ENCODE measurements at regions not wholly inside any gene's neighbourhood (a gene's known extent, or its start where the extent isn't known, plus 50 kb on each side); places are given as distances from the start of the nearest gene placed in this dataset.

DNA sequence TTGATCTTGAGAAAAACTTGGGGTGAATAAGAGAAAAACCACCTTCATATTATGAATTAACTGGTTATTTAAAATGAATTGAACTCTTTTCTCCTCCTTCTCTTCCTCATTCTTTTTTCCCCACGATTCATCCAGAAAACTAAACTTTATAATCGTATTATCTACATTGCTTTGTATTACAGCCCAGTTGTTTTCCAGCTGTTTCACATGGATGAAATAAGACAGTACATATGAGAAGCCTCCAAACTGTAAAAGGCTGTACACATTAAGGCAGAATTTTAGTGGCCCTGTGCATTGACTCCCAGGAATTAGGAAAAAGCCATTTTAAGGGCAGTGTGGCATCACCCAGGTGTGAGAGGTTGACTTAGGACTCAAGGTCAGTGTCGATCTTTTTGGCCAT is 80.3 kb upstream of the PGBD5 start:
- no peak for TF ChIP-seq EZH2phosphoT487 (IDR thresholded peaks at IDR 0.05; ENCODE audit: borderline replicate concordance, low read depth)
- no peak for TF ChIP-seq SIN3A (IDR thresholded peaks at IDR 0.05; ENCODE audit: borderline replicate concordance, low read depth, low read length)
- TF ChIP-seq POLR2AphosphoS5 (IDR thresholded peaks at IDR 0.05; ENCODE audit: low read depth, low read length) = no peak
- no peak for TF ChIP-seq MXI1 (IDR thresholded peaks at IDR 0.05; ENCODE audit: low read depth, low read length)
- TF ChIP-seq CHD2 (IDR thresholded peaks at IDR 0.05; ENCODE audit: low read length, partially characterized antibody) = no peak
- TF ChIP-seq, protein P1, sequence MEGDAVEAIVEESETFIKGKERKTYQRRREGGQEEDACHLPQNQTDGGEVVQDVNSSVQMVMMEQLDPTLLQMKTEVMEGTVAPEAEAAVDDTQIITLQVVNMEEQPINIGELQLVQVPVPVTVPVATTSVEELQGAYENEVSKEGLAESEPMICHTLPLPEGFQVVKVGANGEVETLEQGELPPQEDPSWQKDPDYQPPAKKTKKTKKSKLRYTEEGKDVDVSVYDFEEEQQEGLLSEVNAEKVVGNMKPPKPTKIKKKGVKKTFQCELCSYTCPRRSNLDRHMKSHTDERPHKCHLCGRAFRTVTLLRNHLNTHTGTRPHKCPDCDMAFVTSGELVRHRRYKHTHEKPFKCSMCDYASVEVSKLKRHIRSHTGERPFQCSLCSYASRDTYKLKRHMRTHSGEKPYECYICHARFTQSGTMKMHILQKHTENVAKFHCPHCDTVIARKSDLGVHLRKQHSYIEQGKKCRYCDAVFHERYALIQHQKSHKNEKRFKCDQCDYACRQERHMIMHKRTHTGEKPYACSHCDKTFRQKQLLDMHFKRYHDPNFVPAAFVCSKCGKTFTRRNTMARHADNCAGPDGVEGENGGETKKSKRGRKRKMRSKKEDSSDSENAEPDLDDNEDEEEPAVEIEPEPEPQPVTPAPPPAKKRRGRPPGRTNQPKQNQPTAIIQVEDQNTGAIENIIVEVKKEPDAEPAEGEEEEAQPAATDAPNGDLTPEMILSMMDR (IDR thresholded peaks at IDR 0.05) = no peak
- TF ChIP-seq, protein P2, sequence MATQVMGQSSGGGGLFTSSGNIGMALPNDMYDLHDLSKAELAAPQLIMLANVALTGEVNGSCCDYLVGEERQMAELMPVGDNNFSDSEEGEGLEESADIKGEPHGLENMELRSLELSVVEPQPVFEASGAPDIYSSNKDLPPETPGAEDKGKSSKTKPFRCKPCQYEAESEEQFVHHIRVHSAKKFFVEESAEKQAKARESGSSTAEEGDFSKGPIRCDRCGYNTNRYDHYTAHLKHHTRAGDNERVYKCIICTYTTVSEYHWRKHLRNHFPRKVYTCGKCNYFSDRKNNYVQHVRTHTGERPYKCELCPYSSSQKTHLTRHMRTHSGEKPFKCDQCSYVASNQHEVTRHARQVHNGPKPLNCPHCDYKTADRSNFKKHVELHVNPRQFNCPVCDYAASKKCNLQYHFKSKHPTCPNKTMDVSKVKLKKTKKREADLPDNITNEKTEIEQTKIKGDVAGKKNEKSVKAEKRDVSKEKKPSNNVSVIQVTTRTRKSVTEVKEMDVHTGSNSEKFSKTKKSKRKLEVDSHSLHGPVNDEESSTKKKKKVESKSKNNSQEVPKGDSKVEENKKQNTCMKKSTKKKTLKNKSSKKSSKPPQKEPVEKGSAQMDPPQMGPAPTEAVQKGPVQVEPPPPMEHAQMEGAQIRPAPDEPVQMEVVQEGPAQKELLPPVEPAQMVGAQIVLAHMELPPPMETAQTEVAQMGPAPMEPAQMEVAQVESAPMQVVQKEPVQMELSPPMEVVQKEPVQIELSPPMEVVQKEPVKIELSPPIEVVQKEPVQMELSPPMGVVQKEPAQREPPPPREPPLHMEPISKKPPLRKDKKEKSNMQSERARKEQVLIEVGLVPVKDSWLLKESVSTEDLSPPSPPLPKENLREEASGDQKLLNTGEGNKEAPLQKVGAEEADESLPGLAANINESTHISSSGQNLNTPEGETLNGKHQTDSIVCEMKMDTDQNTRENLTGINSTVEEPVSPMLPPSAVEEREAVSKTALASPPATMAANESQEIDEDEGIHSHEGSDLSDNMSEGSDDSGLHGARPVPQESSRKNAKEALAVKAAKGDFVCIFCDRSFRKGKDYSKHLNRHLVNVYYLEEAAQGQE (IDR thresholded peaks at IDR 0.05; ENCODE audit: low read depth, low read length) = no peak
- TF ChIP-seq ELF1 (IDR thresholded peaks at IDR 0.05) = no peak
- TF ChIP-seq EP300 (IDR thresholded peaks at IDR 0.05; ENCODE audit: borderline replicate concordance in 1 of 2, low read depth in 1 of 2, low read length in 1 of 2) = no peak
- TF ChIP-seq TAF1 (IDR thresholded peaks at IDR 0.05; ENCODE audit: borderline replicate concordance, low read depth, low read length) = no peak
- TF ChIP-seq GABPA (IDR thresholded peaks at IDR 0.05; ENCODE audit: low read depth) = no peak
- TF ChIP-seq, protein P3, sequence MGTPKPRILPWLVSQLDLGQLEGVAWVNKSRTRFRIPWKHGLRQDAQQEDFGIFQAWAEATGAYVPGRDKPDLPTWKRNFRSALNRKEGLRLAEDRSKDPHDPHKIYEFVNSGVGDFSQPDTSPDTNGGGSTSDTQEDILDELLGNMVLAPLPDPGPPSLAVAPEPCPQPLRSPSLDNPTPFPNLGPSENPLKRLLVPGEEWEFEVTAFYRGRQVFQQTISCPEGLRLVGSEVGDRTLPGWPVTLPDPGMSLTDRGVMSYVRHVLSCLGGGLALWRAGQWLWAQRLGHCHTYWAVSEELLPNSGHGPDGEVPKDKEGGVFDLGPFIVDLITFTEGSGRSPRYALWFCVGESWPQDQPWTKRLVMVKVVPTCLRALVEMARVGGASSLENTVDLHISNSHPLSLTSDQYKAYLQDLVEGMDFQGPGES (IDR thresholded peaks at IDR 0.05; ENCODE audit: low read depth, low read length) = no peak
- no peak for TF ChIP-seq RAD21 (IDR thresholded peaks at IDR 0.05; ENCODE audit: low read length)
